Fibroblast of skin of right quadriceps (primary cell): ENCODE measurements at regions not wholly inside any gene's neighbourhood (a gene's known extent, or its start where the extent isn't known, plus 50 kb on each side); places are given as distances from the start of the nearest gene placed in this dataset.
"Not testable (repeated sequence)": the region's sequence is repeated elsewhere in the genome, so short reads cannot be mapped to it uniquely, and the experiment has no call there.

ENCODE experiments used
- DNase-seq: peaks from one replicate; pipeline ENCODE4 v3.0.0-alpha.2; 2013

- DNase-seq: no peak
Observed at GRCh38 chr18:71450257-71450656, 1093.9 kb downstream of the CBLN2 start.

- DNase-seq: peak; percentile 39
Observed at GRCh38 chr18:71443706-71444480, 1100.2 kb downstream of the CBLN2 start.

GRCh38 chr18:71442731-71443141 is 1101.4 kb downstream of the CBLN2 start:
- peak; percentile 55 for DNase-seq

- no peak for DNase-seq
Observed at GRCh38 chr18:71441156-71441555, 1103.0 kb downstream of the CBLN2 start.

GRCh38 chr18:71437511-71437910 is 1106.6 kb downstream of the CBLN2 start:
- no peak for DNase-seq

GRCh38 chr18:71433373-71433772 is 1110.8 kb downstream of the CBLN2 start:
- no peak for DNase-seq

- DNase-seq: no peak
Observed at GRCh38 chr18:71431689-71432088, 1112.5 kb downstream of the CBLN2 start.

- no peak for DNase-seq
Observed at GRCh38 chr18:71431171-71431570, 1113.0 kb downstream of the CBLN2 start.

GRCh38 chr18:71426441-71426840 is 1117.7 kb downstream of the CBLN2 start:
- no peak for DNase-seq

- peak; percentile 0 for DNase-seq
Observed at GRCh38 chr18:71405169-71405809, 1116.4 kb downstream of the SOCS6 start.

GRCh38 chr18:71403501-71403900 is 1114.7 kb downstream of the SOCS6 start:
- no peak for DNase-seq

GRCh38 chr18:71398531-71398930 is 1109.7 kb downstream of the SOCS6 start:
- peak; percentile 13 for DNase-seq

- no peak for DNase-seq
Observed at GRCh38 chr18:71388148-71388547, 1099.3 kb downstream of the SOCS6 start.

- DNase-seq: no peak
Observed at GRCh38 chr18:71374294-71375000, 1085.6 kb downstream of the SOCS6 start.

- DNase-seq: no peak
Observed at GRCh38 chr18:71371951-71372605, 1083.2 kb downstream of the SOCS6 start.

- no peak for DNase-seq
Observed at GRCh38 chr18:71370671-71371445, 1082.0 kb downstream of the SOCS6 start.

GRCh38 chr18:71370095-71370494 is 1081.2 kb downstream of the SOCS6 start:
- no peak for DNase-seq

- no peak for DNase-seq
Observed at GRCh38 chr18:71362140-71362539, 1073.3 kb downstream of the SOCS6 start.

- not testable (repeated sequence) for DNase-seq
Observed at GRCh38 chr18:71355599-71355998, 1066.8 kb downstream of the SOCS6 start.

- no peak for DNase-seq
Observed at GRCh38 chr18:71352618-71353017, 1063.8 kb downstream of the SOCS6 start.

GRCh38 chr18:71336576-71337210 is 1047.8 kb downstream of the SOCS6 start:
- DNase-seq: no peak

GRCh38 chr18:71329563-71329962 is 1040.7 kb downstream of the SOCS6 start:
- no peak for DNase-seq
